Activated CD8-positive, alpha-beta T cell treated with anti-CD3 and anti-CD28 coated beads, Interleukin-2, amount 10 ng/mL, durations not matched to agents 7 days and 5 days (primary cell): ENCODE measurements at regions not wholly inside any gene's neighbourhood (a gene's known extent, or its start where the extent isn't known, plus 50 kb on each side); places are given as distances from the start of the nearest gene placed in this dataset.

ENCODE experiments used
- ATAC-seq: fragments of 150-1000 bp; cut with Tn5 transposase; one replicate; pipeline ENCODE4 v1.10.0; 2021; ENCODE audit warnings: moderate library complexity
- CTCF ChIA-PET: fragments of 350-600 bp; sonication (Branson Sonifier 250); formaldehyde crosslinking; loops from one replicate; lab custom pipeline; 2021; ENCODE audit warnings: antibody characterized with exemption; lab: Charles Lee
- POLR2A ChIA-PET: fragments of 350-600 bp; sonication (Branson Sonifier 250); formaldehyde crosslinking; loops from one replicate; lab custom pipeline; 2021; ENCODE audit warnings: antibody characterized with exemption; lab: Charles Lee
- DNase-seq: peaks from one replicate; pipeline ENCODE4 v3.0.0-alpha.2; 2020
- H3K27ac Mint-ChIP-seq: one replicate; pipeline ENCODE4 v1.8.0; 2021; ENCODE audit warnings: mild to moderate bottlenecking, mixed read lengths
- H3K27me3 Mint-ChIP-seq: one replicate; pipeline ENCODE4 v1.8.0; 2021; ENCODE audit warnings: low read depth, mixed read lengths
- H3K36me3 Mint-ChIP-seq: one replicate; pipeline ENCODE4 v1.8.0; 2021; ENCODE audit warnings: low read depth, mixed read lengths
- H3K4me1 Mint-ChIP-seq: one replicate; pipeline ENCODE4 v1.8.0; 2021; ENCODE audit warnings: low read depth, mixed read lengths
- H3K4me3 Mint-ChIP-seq: one replicate; pipeline ENCODE4 v1.8.0; 2021; ENCODE audit warnings: mild to moderate bottlenecking, mixed read lengths
- H3K9me3 Mint-ChIP-seq: one replicate; pipeline ENCODE4 v1.8.0; 2022; ENCODE audit warnings: mixed read lengths; ENCODE audit not compliant: insufficient read depth

GRCh38 chr14:36405589-36406274 lies 85.3 kb upstream of the MBIP start:
- Mint-ChIP-seq H3K4me1 (no peaks in the 10 kb centered on the region), H3K36me3 (no peaks in the 10 kb centered on the region), H3K4me3 (no peak overlapping the region), H3K27me3 (no peaks in the 10 kb centered on the region), H3K27ac (no peak overlapping the region), H3K9me3 (no peaks in the 10 kb centered on the region)
- no peak for DNase-seq
- POLR2A ChIA-PET: no interaction called here
- CTCF ChIA-PET: no interaction called here
- ATAC-seq: no peak

DNA sequence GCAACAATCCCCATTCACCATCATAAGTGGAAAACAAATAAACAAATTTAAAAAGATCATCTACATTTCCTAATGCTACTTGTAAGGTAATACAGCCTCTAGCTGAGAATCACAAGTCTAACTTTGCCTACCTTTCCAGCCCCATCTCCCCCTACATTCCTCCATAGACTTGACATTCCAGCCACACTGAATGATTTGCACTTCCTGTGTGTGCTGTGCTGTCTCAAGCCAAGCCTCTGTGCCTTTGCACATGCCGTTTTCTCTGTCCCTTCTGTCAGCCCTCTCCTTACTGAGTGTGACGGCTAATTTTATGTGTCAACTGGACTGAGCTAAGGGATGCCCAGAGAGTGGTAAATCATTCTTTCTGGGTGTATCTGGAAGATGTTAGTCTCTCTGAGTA lies 82.4 kb upstream of the MBIP start:
- H3K9me3 Mint-ChIP-seq: no peaks in the 10 kb centered on the region
- DNase-seq (no peak), ATAC-seq (no peak)
- no peak overlapping the region for H3K4me3 Mint-ChIP-seq
- POLR2A ChIA-PET: no interaction called here
- H3K27ac Mint-ChIP-seq: no peak overlapping the region
- CTCF ChIA-PET: no interaction called here
- no peaks in the 10 kb centered on the region for H3K4me1 Mint-ChIP-seq
- H3K36me3 Mint-ChIP-seq: no peaks in the 10 kb centered on the region
- no peaks in the 10 kb centered on the region for H3K27me3 Mint-ChIP-seq

DNA sequence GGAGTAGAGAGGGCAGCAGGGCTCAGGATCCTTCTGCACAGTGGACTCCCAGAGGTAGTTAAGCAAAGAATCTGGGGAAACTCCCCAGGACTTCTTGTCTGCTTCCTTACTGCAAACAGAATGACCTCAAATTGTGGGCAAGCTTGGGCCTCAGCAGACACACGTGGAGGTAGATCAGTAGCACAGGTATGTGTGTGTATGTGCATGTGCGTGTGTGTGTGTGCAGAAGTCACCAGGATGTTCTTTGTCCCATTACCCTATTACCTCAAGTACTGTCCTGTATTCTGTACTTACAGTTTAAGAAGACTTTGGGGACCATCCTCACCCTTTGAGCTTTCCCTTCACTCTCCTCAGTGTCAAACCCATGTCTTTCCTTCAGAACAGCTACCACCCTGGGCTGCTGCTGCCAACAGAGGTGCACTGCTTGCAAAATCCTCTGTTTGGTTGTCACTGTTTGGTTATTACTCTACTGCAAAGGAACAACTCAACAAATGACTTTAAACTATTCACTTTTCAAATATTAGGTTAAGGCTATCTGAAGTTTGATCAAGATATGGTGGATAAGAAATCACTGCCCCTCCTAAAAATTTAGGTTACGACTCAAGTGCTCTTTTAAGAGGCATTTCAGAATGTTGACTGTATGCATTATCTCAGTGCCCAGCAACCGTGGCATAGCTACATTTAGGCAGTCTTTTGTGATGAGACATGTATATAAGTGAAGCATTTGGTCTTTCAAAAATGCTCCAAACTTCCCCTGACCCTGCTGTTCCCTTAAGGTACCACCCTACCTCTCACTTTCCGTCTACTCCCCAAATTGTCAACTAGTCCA lies 78.2 kb upstream of the MBIP start:
- ChIA-PET CTCF (interaction anchor here (0.6 kb wide), 1 partner anchor 438 kb away, joined by 3 read pairs; no protein-coding TSS in a partner anchor), POLR2A (no interaction called here)
- ATAC-seq: no peak
- Mint-ChIP-seq H3K4me3 (no peak overlapping the region), H3K4me1 (no peaks in the 10 kb centered on the region), H3K9me3 (no peaks in the 10 kb centered on the region), H3K36me3 (no peaks in the 10 kb centered on the region), H3K27ac (no peak overlapping the region), H3K27me3 (peaks cover 1% of the 10 kb centered on the region)
- DNase-seq: no peak

GRCh38 chr14:36397357-36397756 lies 76.9 kb upstream of the MBIP start:
- CTCF ChIA-PET: no interaction called here
- Mint-ChIP-seq H3K9me3 (no peaks in the 10 kb centered on the region), H3K27me3 (peaks cover 5% of the 10 kb centered on the region), H3K4me3 (no peak overlapping the region), H3K27ac (no peak overlapping the region), H3K4me1 (no peaks in the 10 kb centered on the region), H3K36me3 (no peaks in the 10 kb centered on the region)
- ATAC-seq (no peak), DNase-seq (no peak)
- POLR2A ChIA-PET: no interaction called here

GRCh38 chr14:36396798-36397197 lies 76.4 kb upstream of the MBIP start:
- H3K27me3 Mint-ChIP-seq: peaks cover 5% of the 10 kb centered on the region
- CTCF ChIA-PET: no interaction called here
- H3K9me3 Mint-ChIP-seq: no peaks in the 10 kb centered on the region

GRCh38 chr14:36394593-36394992 lies 74.2 kb upstream of the MBIP start:
- H3K4me3 Mint-ChIP-seq: no peak overlapping the region
- ChIA-PET POLR2A (no interaction called here), CTCF (no interaction called here)
- no peaks in the 10 kb centered on the region for H3K36me3 Mint-ChIP-seq
- peaks cover 11% of the 10 kb centered on the region for H3K27me3 Mint-ChIP-seq
- H3K9me3 Mint-ChIP-seq: no peaks in the 10 kb centered on the region
- ATAC-seq: no peak
- DNase-seq: no peak
- H3K4me1 Mint-ChIP-seq: no peaks in the 10 kb centered on the region
- H3K27ac Mint-ChIP-seq: no peak overlapping the region

More at GRCh38 chr14:36396798-36397197, 76.4 kb upstream of the MBIP start:
- Mint-ChIP-seq H3K36me3 (no peaks in the 10 kb centered on the region), H3K27ac (no peak overlapping the region), H3K4me1 (no peaks in the 10 kb centered on the region), H3K4me3 (no peak overlapping the region)
- ATAC-seq: no peak
- POLR2A ChIA-PET: no interaction called here
- DNase-seq: no peak

DNA sequence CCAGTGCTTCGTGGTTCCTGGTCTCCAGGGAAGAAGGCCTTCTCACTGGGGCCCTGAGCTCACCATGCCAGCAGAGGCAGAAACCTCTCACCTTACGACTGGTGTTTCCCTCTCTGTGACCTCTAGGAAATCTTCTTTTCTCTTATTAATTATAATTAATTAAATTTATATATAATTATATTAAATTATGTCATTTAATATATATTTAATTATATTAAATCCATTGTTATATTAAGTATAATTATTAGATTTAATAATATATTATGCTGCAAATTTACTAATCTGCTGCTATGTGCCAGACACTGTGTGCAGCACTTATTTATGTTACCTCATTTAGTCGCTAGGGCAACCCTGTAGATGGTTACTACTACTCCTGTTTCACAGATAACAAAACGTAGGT lies 70.3 kb upstream of the MBIP start:
- no peaks in the 10 kb centered on the region for H3K9me3 Mint-ChIP-seq
- no peak overlapping the region for H3K27ac Mint-ChIP-seq
- no peaks in the 10 kb centered on the region for H3K4me1 Mint-ChIP-seq
- ATAC-seq (no peak), DNase-seq (no peak)
- no peaks in the 10 kb centered on the region for H3K36me3 Mint-ChIP-seq
- POLR2A ChIA-PET: no interaction called here
- peaks cover 11% of the 10 kb centered on the region for H3K27me3 Mint-ChIP-seq
- H3K4me3 Mint-ChIP-seq: no peak overlapping the region
- CTCF ChIA-PET: no interaction called here

DNA sequence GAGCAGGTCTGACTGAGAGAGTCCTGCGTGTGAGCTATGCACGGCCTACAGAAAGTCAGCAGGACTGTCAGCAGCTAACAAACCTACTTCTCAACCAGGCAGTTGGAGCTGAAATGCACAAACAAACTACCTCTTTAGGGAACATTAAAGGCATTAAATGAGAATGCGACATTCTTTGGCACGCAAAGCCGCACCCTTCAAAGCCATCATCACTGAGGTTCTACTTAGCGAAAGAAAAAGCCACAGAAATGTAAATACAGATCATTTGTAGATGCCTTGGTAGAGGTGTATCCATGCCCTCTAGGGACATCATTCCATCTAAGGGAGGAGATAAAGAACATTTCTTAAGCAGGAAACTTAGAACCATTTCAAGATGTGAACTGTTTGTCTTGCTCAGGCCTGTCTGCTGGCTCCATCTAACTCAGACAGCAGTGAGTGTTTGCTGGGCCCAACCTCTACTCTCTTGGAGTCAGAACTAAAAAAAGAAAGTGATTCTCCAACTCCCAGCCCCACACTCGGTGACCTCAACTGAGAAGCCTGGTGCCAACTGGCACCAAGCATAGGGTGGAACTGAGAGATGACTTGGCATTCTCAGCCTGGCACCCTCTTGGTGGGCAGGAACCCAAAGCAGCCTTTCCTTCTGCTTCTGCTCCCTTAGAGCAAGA lies 63.5 kb upstream of the MBIP start:
- ATAC-seq (no peak), DNase-seq (no peak)
- Mint-ChIP-seq H3K27ac (no peak overlapping the region), H3K4me1 (no peaks in the 10 kb centered on the region), H3K9me3 (no peaks in the 10 kb centered on the region), H3K27me3 (peaks cover 4% of the 10 kb centered on the region), H3K4me3 (no peak overlapping the region), H3K36me3 (no peaks in the 10 kb centered on the region)
- ChIA-PET CTCF (interaction anchor here (0.7 kb wide), 1 partner anchor 42 kb away, joined by 4 read pairs; no protein-coding TSS in a partner anchor), POLR2A (no interaction called here)

GRCh38 chr14:36373982-36374673 lies 53.7 kb upstream of the MBIP start:
- no peaks in the 10 kb centered on the region for H3K9me3 Mint-ChIP-seq
- peak; percentile 83 for ATAC-seq
- ChIA-PET CTCF (interaction anchor here (0.9 to 3.7 kb wide), 14 partner anchors 9 to 496 kb away, joined by 3 to 54 read pairs (median 4); partner anchors contain the start of gene MBIP), POLR2A (no interaction called here)
- H3K36me3 Mint-ChIP-seq: no peaks in the 10 kb centered on the region
- H3K27me3 Mint-ChIP-seq: peaks cover 4% of the 10 kb centered on the region
- DNase-seq: peak; percentile 78
- H3K4me3 Mint-ChIP-seq: no peak overlapping the region
- H3K27ac Mint-ChIP-seq: no peak overlapping the region
- no peaks in the 10 kb centered on the region for H3K4me1 Mint-ChIP-seq
